GM23248 (cell line): ENCODE measurements at regions not wholly inside any gene's neighbourhood (a gene's known extent, or its start where the extent isn't known, plus 50 kb on each side); places are given as distances from the start of the nearest gene placed in this dataset.

Experiments used
- EZH2 ChIP-seq: fragments of 200-600 bp; sonication (generic); IDR thresholded peaks from 2 replicates; pipeline ENCODE4 v1.6.1; 2018; ENCODE audit warnings: antibody characterized with exemption, mild to moderate bottlenecking; ENCODE audit not compliant: insufficient read depth, poor library complexity, severe bottlenecking
- EZH2phosphoT487 ChIP-seq: fragments of 200-600 bp; sonication (generic); IDR thresholded peaks from 2 replicates; pipeline ENCODE4 v1.6.1; 2018; ENCODE audit warnings: antibody characterized with exemption, moderate library complexity, mild to moderate bottlenecking, low read depth; ENCODE audit not compliant: insufficient read depth

- TF ChIP-seq EZH2 = no peak
- TF ChIP-seq EZH2phosphoT487 = no peak
Measured at GRCh38 chr1:193658081-193658480, 471.7 kb upstream of the B3GALT2 start.
